GM23338 (cell line): ENCODE measurements at regions not wholly inside any gene's neighbourhood (a gene's known extent, or its start where the extent isn't known, plus 50 kb on each side); places are given as distances from the start of the nearest gene placed in this dataset.

Experiments
- ATAC-seq: fragments of 200-7000 bp; cut with Tn5 transposase; 3 replicates; pipeline ENCODE4 v1.9.1; 2020
- DNase-seq: peaks from one replicate; pipeline ENCODE4 v3.0.0-alpha.2; 2015; ENCODE audit warnings: low spot score
- H2AFZ ChIP-seq: fragments of 200-600 bp; sonication (generic); 2 replicates; pipeline ENCODE4 v1.8.0; 2016; ENCODE audit warnings: antibody characterized with exemption, mild to moderate bottlenecking, moderate library complexity
- H3F3A ChIP-seq: fragments of 200-600 bp; sonication (generic); replicated peaks from 2 replicates; pipeline ENCODE4 v1.8.0; 2017; ENCODE audit warnings: antibody characterized with exemption, mixed run types, low read depth
- H3K27ac ChIP-seq: fragments of 200-600 bp; sonication (generic); 2 replicates; pipeline ENCODE4 v1.6.1; 2016; ENCODE audit warnings: low read depth
- H3K27me3 ChIP-seq: fragments of 200-600 bp; sonication (generic); 2 replicates; pipeline ENCODE4 v1.8.0; 2016; ENCODE audit warnings: mild to moderate bottlenecking, mixed run types, moderate library complexity; ENCODE audit not compliant: insufficient read depth
- H3K36me3 ChIP-seq: fragments of 200-600 bp; sonication (generic); 2 replicates; pipeline ENCODE4 v1.8.0; 2016; ENCODE audit warnings: mild to moderate bottlenecking; ENCODE audit not compliant: insufficient read depth
- H3K4me1 ChIP-seq: fragments of 200-600 bp; sonication (generic); 2 replicates; pipeline ENCODE4 v1.8.0; 2016; ENCODE audit warnings: mild to moderate bottlenecking, moderate library complexity; ENCODE audit not compliant: insufficient read depth
- H3K4me2 ChIP-seq: fragments of 200-600 bp; sonication (generic); 2 replicates; pipeline ENCODE4 v1.7.1; 2017; ENCODE audit warnings: mixed run types
- H3K4me3 ChIP-seq: fragments of 200-600 bp; sonication (generic); 2 replicates; pipeline ENCODE4 v1.6.1; 2016; ENCODE audit warnings: mixed run types
- H3K79me2 ChIP-seq: fragments of 200-600 bp; sonication (generic); replicated peaks from 2 replicates; pipeline ENCODE4 v1.8.0; 2017; ENCODE audit warnings: mild to moderate bottlenecking; ENCODE audit not compliant: insufficient read depth
- H3K9me2 ChIP-seq: fragments of 200-600 bp; sonication (generic); 2 replicates; pipeline ENCODE4 v1.8.0; 2017; ENCODE audit not compliant: insufficient read depth
- H4K20me1 ChIP-seq: fragments of 200-600 bp; sonication (generic); replicated peaks from 2 replicates; pipeline ENCODE4 v1.8.0; 2017; ENCODE audit warnings: mild to moderate bottlenecking; ENCODE audit not compliant: insufficient read depth
- H3K27ac Mint-ChIP-seq: 2 replicates; pipeline ENCODE4 v1.8.0; 2020; ENCODE audit warnings: inconsistent platforms, mild to moderate bottlenecking, moderate library complexity, mixed read lengths
- H3K27me3 Mint-ChIP-seq: 3 replicates; pipeline ENCODE4 v1.8.0; 2022; ENCODE audit warnings: low read depth, mild to moderate bottlenecking, moderate library complexity, mixed read lengths, inconsistent platforms; ENCODE audit not compliant: insufficient read depth, poor library complexity
- H3K36me3 Mint-ChIP-seq: 3 replicates; pipeline ENCODE4 v1.8.0; 2021; ENCODE audit warnings: low read depth, mild to moderate bottlenecking, inconsistent platforms, moderate library complexity, mixed read lengths
- H3K4me1 Mint-ChIP-seq: 3 replicates; pipeline ENCODE4 v1.8.0; 2020; ENCODE audit warnings: mild to moderate bottlenecking, inconsistent platforms, mixed read lengths
- H3K4me3 Mint-ChIP-seq: 3 replicates; pipeline ENCODE4 v1.8.0; 2021; ENCODE audit warnings: moderate library complexity, mild to moderate bottlenecking, inconsistent platforms, mixed read lengths
- H3K9me3 Mint-ChIP-seq: 3 replicates; pipeline ENCODE4 v1.8.0; 2020; ENCODE audit warnings: moderate library complexity, mild to moderate bottlenecking, inconsistent platforms, mixed read lengths
- CREB1 ChIP-seq: fragments of 250-450 bp; sonication (Bioruptor Pico); IDR thresholded peaks from 2 replicates; pipeline ENCODE4 v1.5.0; 2020; ENCODE audit warnings: low read depth, mild to moderate bottlenecking, moderate library complexity
- CTCF ChIP-seq, 2 experiments: fragments of 200-600 bp in 1 of 2; sonication (generic) in 1 of 2; conservative IDR thresholded peaks; 2 replicates each; pipeline versions ENCODE4 v1.5.1 to v1.6.1; 2016 to 2017; ENCODE audit warnings: antibody characterized with exemption in 2 of 2, low read depth in 2 of 2, mild to moderate bottlenecking in 2 of 2, moderate library complexity in 1 of 2
- EZH2phosphoT487 ChIP-seq: fragments of 200-600 bp; sonication (generic); IDR thresholded peaks from one replicate; pipeline ENCODE4 v1.8.1; 2018; ENCODE audit warnings: antibody characterized with exemption; ENCODE audit not compliant: unreplicated experiment
- JUNB ChIP-seq: IDR thresholded peaks from one replicate; pipeline ENCODE4 v1.6.1; 2016; ENCODE audit warnings: antibody characterized with exemption; ENCODE audit not compliant: unreplicated experiment
- ZNF331 ChIP-seq: fragments of 250-450 bp; sonication (Bioruptor Pico); IDR thresholded peaks from 2 replicates; pipeline ENCODE4 v1.5.0; 2020; ENCODE audit warnings: low read depth, mild to moderate bottlenecking, moderate library complexity
- ZNF462 ChIP-seq: fragments of 250-450 bp; sonication (Bioruptor Pico); IDR thresholded peaks from 2 replicates; pipeline ENCODE4 v1.5.0; 2020; ENCODE audit warnings: mild to moderate bottlenecking, moderate library complexity

- TF ChIP-seq ZNF462 (CRISPR knock-in tag) = no peak
- no peak for TF ChIP-seq CTCF (conservative IDR thresholded peaks at IDR 0.05; ENCODE audit: low read depth in 2 of 2)
- TF ChIP-seq JUNB = no peak
- no peak for TF ChIP-seq CREB1 (CRISPR knock-in tag)
- no peak for TF ChIP-seq EZH2phosphoT487
These were observed 887.1 kb downstream of the MAT2B start (continued) for GRCh38 chr5:164392531-164392930.

- Mint-ChIP-seq H3K9me3 (no peaks in the 10 kb centered on the region; the same call in 2 of the 3 replicates), H3K4me1 (peaks cover 3% of the 10 kb centered on the region), H3K36me3 (no peaks in the 10 kb centered on the region), H3K4me3 (no peak overlapping the region), H3K27me3 (no peaks in the 10 kb centered on the region), H3K27ac (no peak overlapping the region)
- H3K79me2 ChIP-seq = no peaks in the 10 kb centered on the region
- no peak overlapping the region for H3K4me3 ChIP-seq
- no peak overlapping the region for H2AFZ ChIP-seq
- no peaks in the 10 kb centered on the region for H3K36me3 ChIP-seq
- DNase-seq (no peak), ATAC-seq (no peak)
- H3K4me1 ChIP-seq = 0 out of 2 replicates have a peak, but pooled peaks cover 2% of the 10 kb centered on the region
- no peaks in the 10 kb centered on the region for H3K27me3 ChIP-seq
- H3K27ac ChIP-seq = no peak overlapping the region
- no peak overlapping the region for H3K4me2 ChIP-seq
- H3F3A ChIP-seq = no peaks in the 10 kb centered on the region
- no peaks in the 10 kb centered on the region for H4K20me1 ChIP-seq
- peaks cover 10% of the 10 kb centered on the region for H3K9me2 ChIP-seq
- TF ChIP-seq ZNF331 (CRISPR knock-in tag) = no peak
- TF ChIP-seq ZNF462 (CRISPR knock-in tag) = no peak
These were observed 889.3 kb downstream of the MAT2B start for GRCh38 chr5:164394686-164395194.
